VCaP (cell line): ENCODE measurements at regions not wholly inside any gene's neighbourhood (a gene's known extent, or its start where the extent isn't known, plus 50 kb on each side); places are given as distances from the start of the nearest gene placed in this dataset.

Source experiments
- H3K27ac ChIP-seq: fragments of 450-650 bp; 2 replicates; pipeline ENCODE4 v1.5.1; 2017
- CTCF ChIP-seq: fragments of 450-650 bp; conservative IDR thresholded peaks from 2 replicates; pipeline ENCODE4 v1.5.1; 2017; ENCODE audit warnings: mild to moderate bottlenecking, moderate library complexity

GRCh38 chr18:2368102-2368501 lies 203.2 kb downstream of the METTL4 start:
- TF ChIP-seq CTCF, result no peak
- H3K27ac ChIP-seq, result no peak overlapping the region

- no peak for TF ChIP-seq CTCF
- no peak overlapping the region for H3K27ac ChIP-seq
Observed at GRCh38 chr18:2376707-2377106, 194.6 kb downstream of the METTL4 start.

- no peak overlapping the region for H3K27ac ChIP-seq
- no peak for TF ChIP-seq CTCF
Observed at GRCh38 chr18:2380101-2380500, 191.2 kb downstream of the METTL4 start.

- no peak overlapping the region for H3K27ac ChIP-seq
- no peak for TF ChIP-seq CTCF
Observed at GRCh38 chr18:2381539-2381938, 189.8 kb downstream of the METTL4 start.

- H3K27ac ChIP-seq, result no peak overlapping the region
- TF ChIP-seq CTCF, result no peak
Observed at GRCh38 chr18:2387588-2387987, 183.7 kb downstream of the METTL4 start.

- H3K27ac ChIP-seq, result no peak overlapping the region
- TF ChIP-seq CTCF, result no peak
Observed at GRCh38 chr18:2390158-2390557, 181.1 kb downstream of the METTL4 start.

GRCh38 chr18:2391470-2391869 lies 179.8 kb downstream of the METTL4 start:
- H3K27ac ChIP-seq, result no peak overlapping the region
- TF ChIP-seq CTCF, result no peak

- no peak for TF ChIP-seq CTCF
Observed at GRCh38 chr18:2392446-2392845, 178.9 kb downstream of the METTL4 start.

More at GRCh38 chr18:2392446-2392845, 178.9 kb downstream of the METTL4 start:
- no peak overlapping the region for H3K27ac ChIP-seq
